Esophagus muscularis mucosa (tissue), 4 donors: ENCODE measurements at regions not wholly inside any gene's neighbourhood (a gene's known extent, or its start where the extent isn't known, plus 50 kb on each side); places are given as distances from the start of the nearest gene placed in this dataset.

Experiments
- EP300 ChIP-seq: sonication (generic); formaldehyde crosslinking; IDR thresholded peaks from one replicate; pipeline ENCODE4 v1.6.1; 2017; ENCODE audit warnings: antibody characterized with exemption
- POLR2A ChIP-seq: fragments of 450-650 bp; IDR thresholded peaks from one replicate; pipeline ENCODE4 v1.6.1; 2017; ENCODE audit warnings: antibody characterized with exemption, moderate library complexity, mild to moderate bottlenecking, low read depth
- POLR2AphosphoS5 ChIP-seq, 2 donors: sonication (generic); formaldehyde crosslinking; IDR thresholded peaks; one replicate each; pipeline ENCODE4 v1.6.1; 2017; ENCODE audit warnings: antibody characterized with exemption in 2 of 2
- TF ChIP-seq, protein P1 (sequence below), 3 experiments: fragments of 200-600 bp in 2 of 3; fragments of 450-650 bp in 1 of 3; sonication (generic) in 2 of 3; IDR thresholded peaks; one replicate each; pipeline ENCODE4 v1.5.1; 2017 to 2019; ENCODE audit warnings: antibody characterized with exemption in 3 of 3, mild to moderate bottlenecking in 2 of 3, moderate library complexity in 1 of 3

GRCh38 chr18:77341527-77342325 is 92.1 kb downstream of the GALR1 start:
- TF ChIP-seq, protein P1, sequence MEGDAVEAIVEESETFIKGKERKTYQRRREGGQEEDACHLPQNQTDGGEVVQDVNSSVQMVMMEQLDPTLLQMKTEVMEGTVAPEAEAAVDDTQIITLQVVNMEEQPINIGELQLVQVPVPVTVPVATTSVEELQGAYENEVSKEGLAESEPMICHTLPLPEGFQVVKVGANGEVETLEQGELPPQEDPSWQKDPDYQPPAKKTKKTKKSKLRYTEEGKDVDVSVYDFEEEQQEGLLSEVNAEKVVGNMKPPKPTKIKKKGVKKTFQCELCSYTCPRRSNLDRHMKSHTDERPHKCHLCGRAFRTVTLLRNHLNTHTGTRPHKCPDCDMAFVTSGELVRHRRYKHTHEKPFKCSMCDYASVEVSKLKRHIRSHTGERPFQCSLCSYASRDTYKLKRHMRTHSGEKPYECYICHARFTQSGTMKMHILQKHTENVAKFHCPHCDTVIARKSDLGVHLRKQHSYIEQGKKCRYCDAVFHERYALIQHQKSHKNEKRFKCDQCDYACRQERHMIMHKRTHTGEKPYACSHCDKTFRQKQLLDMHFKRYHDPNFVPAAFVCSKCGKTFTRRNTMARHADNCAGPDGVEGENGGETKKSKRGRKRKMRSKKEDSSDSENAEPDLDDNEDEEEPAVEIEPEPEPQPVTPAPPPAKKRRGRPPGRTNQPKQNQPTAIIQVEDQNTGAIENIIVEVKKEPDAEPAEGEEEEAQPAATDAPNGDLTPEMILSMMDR (IDR thresholded peaks at IDR 0.05), result no peak
- no peak for TF ChIP-seq POLR2A
- no peak for TF ChIP-seq POLR2AphosphoS5 (IDR thresholded peaks at IDR 0.05)
- TF ChIP-seq EP300, result no peak
